IPS DF 6.9 (cell line): ENCODE measurements at regions not wholly inside any gene's neighbourhood (a gene's known extent, or its start where the extent isn't known, plus 50 kb on each side); places are given as distances from the start of the nearest gene placed in this dataset.

Experiments
- DNase-seq: peaks from one replicate; pipeline ENCODE4 v3.0.0-alpha.2; 2013; ENCODE audit warnings: low read depth, low spot score
- H3K27ac ChIP-seq: one replicate; pipeline ENCODE4 v1.5.1; 2013; ENCODE audit warnings: low read length, control low read depth
- H3K27me3 ChIP-seq: 2 replicates; pipeline ENCODE4 v1.6.1; 2013; ENCODE audit warnings: mild to moderate bottlenecking, low read length; ENCODE audit not compliant: control insufficient read depth, insufficient read depth
- H3K36me3 ChIP-seq: 2 replicates; pipeline ENCODE4 v1.6.1; 2013; ENCODE audit warnings: low read length; ENCODE audit not compliant: control insufficient read depth, insufficient read depth
- H3K4me1 ChIP-seq: 2 replicates; pipeline ENCODE4 v1.6.1; 2013; ENCODE audit warnings: low read length; ENCODE audit not compliant: control insufficient read depth, insufficient read depth
- H3K4me3 ChIP-seq: 2 replicates; pipeline ENCODE4 v1.5.1; 2013; ENCODE audit warnings: mild to moderate bottlenecking, low read length
- H3K9me3 ChIP-seq: 2 replicates; pipeline ENCODE4 v1.6.1; 2013; ENCODE audit warnings: low read length, inconsistent platforms; ENCODE audit not compliant: control insufficient read depth, insufficient read depth
- WGBS: extraction: QIAGEN DNeasy Blood & Tissue Kit; methylation state at CpG from one replicate; pipeline ENCODE4 v1.1.7; 2013; ENCODE audit warnings: mixed read lengths, missing lambda C conversion rate; ENCODE audit not compliant: insufficient read length, insufficient coverage; 5-methylcytosine and 5-hydroxymethylcytosine counted together

- no CpG with 5 or more reads among the region's 2 CpGs for WGBS
- no peaks in the 10 kb centered on the region for H3K9me3 ChIP-seq
- no peak for DNase-seq
- H3K27me3 ChIP-seq, result no peaks in the 10 kb centered on the region
- H3K27ac ChIP-seq, result no peak overlapping the region
- H3K4me3 ChIP-seq, result no peak overlapping the region
- H3K4me1 ChIP-seq, result no peaks in the 10 kb centered on the region
- H3K36me3 ChIP-seq, result no peaks in the 10 kb centered on the region
These were observed 1196.0 kb downstream of the GALC start for GRCh38 chr14:86797075-86797351.

DNA sequence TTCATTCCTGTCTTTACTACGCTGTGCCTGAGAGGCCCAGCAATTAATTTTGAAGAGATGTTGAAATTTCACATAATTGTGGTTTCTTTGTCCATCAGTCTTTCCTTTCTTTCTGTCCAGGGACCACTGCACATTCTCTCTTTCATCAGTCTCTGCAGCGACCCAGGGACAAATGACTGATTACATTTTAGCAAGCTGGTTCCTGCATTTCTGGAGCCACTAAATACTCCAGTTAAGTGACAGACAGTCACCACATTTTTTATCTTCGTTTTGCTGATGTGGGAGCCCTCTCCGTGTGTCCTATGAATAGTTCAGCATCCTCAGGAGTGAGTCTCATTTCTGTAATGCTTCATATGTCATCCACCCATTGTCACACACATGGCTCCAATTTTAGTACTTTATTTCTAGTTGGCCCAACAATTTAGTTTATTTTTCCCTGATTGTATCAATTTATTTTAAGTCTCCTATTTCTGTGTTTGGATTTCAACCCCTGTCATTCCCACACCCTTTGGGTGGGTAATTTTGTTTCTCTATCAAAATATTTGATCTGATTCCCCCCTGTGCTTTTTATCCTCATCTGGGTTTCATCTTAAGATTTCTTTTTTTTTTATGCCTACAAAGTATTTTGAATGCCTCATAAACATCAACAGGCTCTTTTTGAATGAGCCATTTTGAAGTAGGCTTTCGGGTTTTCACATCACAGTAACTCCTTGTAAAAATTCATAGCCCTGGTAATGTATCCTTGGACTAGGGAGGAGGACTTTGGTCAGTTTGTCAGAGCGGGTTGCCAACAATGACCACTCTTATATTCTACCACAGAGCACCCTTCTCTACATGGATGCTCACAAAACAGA lies 1196.5 kb downstream of the GALC start:
- no peaks in the 10 kb centered on the region for H3K36me3 ChIP-seq
- H3K4me3 ChIP-seq, result no peak overlapping the region
- H3K4me1 ChIP-seq, result no peaks in the 10 kb centered on the region
- no peaks in the 10 kb centered on the region for H3K27me3 ChIP-seq
- no CpG with 5 or more reads among the region's 6 CpGs for WGBS
- H3K27ac ChIP-seq, result no peak overlapping the region
- no peaks in the 10 kb centered on the region for H3K9me3 ChIP-seq
- DNase-seq, result no peak

DNA sequence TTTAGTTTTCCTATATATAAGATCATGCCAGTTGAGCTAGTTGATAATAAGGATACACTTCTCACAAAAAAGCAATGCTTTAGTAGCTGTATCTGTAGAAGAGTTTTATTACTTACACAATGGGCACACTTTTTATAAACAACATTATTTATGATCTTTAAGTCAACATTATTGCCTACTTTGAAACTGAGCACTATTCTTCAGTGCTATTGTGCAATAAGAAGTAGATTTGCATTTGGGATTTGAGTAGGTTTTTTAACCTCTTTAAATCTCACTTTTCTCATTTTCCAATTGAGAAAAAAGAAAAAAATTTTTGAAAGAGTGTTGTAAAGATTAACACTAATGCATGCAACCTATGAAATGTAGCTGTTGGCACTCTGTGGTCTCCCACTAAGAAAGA lies 1198.3 kb downstream of the GALC start:
- DNase-seq, result no peak
- Histone ChIP-seq H3K27me3 (no peaks in the 10 kb centered on the region), H3K36me3 (no peaks in the 10 kb centered on the region), H3K9me3 (no peaks in the 10 kb centered on the region), H3K4me1 (no peaks in the 10 kb centered on the region), H3K27ac (no peak overlapping the region), H3K4me3 (no peak overlapping the region)

DNA sequence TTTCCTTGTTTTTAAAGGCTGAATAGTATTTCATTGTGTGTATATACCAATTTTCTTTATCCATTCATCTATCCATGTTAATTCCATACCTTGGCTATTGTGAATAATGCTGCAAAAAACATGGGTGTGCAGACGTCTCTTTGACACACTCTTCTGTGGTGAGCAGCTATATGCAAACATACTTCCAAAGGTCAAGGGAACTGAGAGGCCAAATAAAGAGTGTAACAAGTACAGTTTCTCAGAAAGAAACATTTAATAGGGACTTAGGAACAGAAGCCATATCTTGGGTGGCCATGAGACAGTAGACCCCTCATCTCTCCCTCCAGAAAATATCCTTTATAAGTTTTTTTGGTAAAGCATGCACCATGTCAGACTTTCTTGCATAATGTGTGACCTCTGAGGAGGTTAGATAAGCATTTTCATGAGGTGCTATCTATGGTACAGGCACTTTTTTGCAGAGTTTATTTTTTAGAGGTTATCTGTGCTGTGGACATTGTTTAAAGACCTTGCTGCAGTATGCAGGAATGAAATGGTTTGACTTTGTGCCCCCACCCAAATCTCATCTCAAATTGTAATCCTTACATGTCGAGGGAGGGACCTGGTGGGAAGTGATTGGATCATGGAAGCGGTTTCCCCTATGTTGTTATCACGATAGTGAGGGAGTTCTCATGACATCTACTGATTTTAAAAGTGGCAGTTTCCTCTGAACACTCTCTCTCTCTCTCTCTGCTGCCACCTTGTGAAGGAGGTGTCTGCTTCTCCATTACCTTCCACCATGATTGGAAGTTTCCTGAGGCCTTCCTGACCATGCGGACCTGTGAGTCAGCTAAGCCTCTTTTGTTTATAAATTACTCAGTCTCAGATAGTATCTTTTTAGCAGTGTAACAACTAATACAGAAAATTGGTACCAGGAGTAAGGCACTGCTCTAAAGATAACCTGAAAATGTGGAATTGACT lies 1202.3 kb downstream of the GALC start:
- no peaks in the 10 kb centered on the region for H3K27me3 ChIP-seq
- no peaks in the 10 kb centered on the region for H3K9me3 ChIP-seq
- no peak overlapping the region for H3K27ac ChIP-seq
- H3K4me3 ChIP-seq, result no peak overlapping the region
- peak; percentile 5 for DNase-seq
- no peaks in the 10 kb centered on the region for H3K4me1 ChIP-seq
- H3K36me3 ChIP-seq, result no peaks in the 10 kb centered on the region
- no CpG with 5 or more reads among the region's 5 CpGs for WGBS

GRCh38 chr14:86788224-86788623 lies 1204.8 kb downstream of the GALC start:
- no peaks in the 10 kb centered on the region for H3K9me3 ChIP-seq
- no peaks in the 10 kb centered on the region for H3K27me3 ChIP-seq
- H3K36me3 ChIP-seq, result no peaks in the 10 kb centered on the region
- DNase-seq, result no peak
- H3K4me3 ChIP-seq, result no peak overlapping the region
- H3K4me1 ChIP-seq, result no peaks in the 10 kb centered on the region
- WGBS, result no CpG with 5 or more reads among the region's 1 CpG
- H3K27ac ChIP-seq, result no peak overlapping the region

- Histone ChIP-seq H3K27me3 (no peaks in the 10 kb centered on the region), H3K36me3 (no peaks in the 10 kb centered on the region), H3K9me3 (no peaks in the 10 kb centered on the region), H3K27ac (no peak overlapping the region), H3K4me1 (no peaks in the 10 kb centered on the region), H3K4me3 (no peak overlapping the region)
- WGBS, result no CpG with 5 or more reads among the region's 3 CpGs
- no peak for DNase-seq
These were observed 1205.3 kb downstream of the GALC start for GRCh38 chr14:86787717-86788116.

DNA sequence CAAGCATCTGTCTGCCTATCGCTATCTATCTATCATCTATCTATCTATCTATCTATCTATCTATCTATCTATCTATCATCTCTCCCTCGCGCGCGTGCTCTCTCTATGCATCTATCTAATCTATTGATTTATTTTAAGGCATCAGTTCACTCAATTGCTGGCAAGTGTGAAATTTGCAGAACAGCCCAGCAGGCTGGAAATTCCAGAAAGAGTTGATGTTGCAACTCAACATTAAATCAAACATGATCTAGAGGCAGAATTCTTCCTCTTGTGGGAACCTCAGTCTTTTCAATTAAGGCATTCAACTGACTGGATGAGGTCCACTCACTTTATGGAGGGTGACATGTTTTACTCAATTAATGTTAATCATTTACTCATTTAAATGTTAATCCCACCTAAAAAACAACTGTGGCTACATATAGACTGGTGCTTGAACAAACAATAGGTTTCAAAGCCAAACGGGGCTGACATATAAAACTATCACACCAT lies 1210.8 kb downstream of the GALC start:
- WGBS, result 100% methylated on average over 4 of the region's 6 CpGs
- Histone ChIP-seq H3K36me3 (no peaks in the 10 kb centered on the region), H3K27ac (no peak overlapping the region)

GRCh38 chr14:86780876-86781510 lies 1212.0 kb downstream of the GALC start:
- no peak overlapping the region for H3K4me3 ChIP-seq
- WGBS, result no CpG with 5 or more reads among the region's 1 CpG
- H3K27ac ChIP-seq, result no peak overlapping the region
- H3K9me3 ChIP-seq, result no peaks in the 10 kb centered on the region
- H3K36me3 ChIP-seq, result no peaks in the 10 kb centered on the region
- H3K27me3 ChIP-seq, result no peaks in the 10 kb centered on the region
- no peak for DNase-seq
- no peaks in the 10 kb centered on the region for H3K4me1 ChIP-seq

More for the DNA sequence above, 1210.8 kb downstream of the GALC start:
- H3K27me3 ChIP-seq, result no peaks in the 10 kb centered on the region
- no peaks in the 10 kb centered on the region for H3K9me3 ChIP-seq
- DNase-seq, result no peak
- no peak overlapping the region for H3K4me3 ChIP-seq
- H3K4me1 ChIP-seq, result no peaks in the 10 kb centered on the region

DNA sequence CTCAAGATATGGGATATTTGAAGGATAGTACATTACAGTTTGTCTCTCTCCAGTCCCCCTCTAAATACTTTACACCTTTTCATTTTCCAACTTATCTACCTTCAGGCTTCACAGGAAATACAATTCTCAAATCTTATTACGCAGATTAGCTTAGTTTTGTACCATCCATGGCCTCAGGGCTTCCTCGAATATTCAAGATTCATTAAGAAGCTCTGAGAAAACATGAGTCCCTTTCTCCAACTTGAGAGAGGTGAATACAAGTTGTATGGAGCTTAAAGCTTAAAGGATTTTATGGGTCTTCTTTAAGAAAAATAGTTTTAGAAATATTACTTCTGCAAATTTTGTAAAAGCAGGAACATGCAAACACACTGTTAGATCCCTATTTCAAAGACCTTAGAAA lies 1212.5 kb downstream of the GALC start:
- Histone ChIP-seq H3K4me1 (no peaks in the 10 kb centered on the region), H3K4me3 (no peak overlapping the region), H3K27ac (no peak overlapping the region), H3K9me3 (no peaks in the 10 kb centered on the region), H3K27me3 (no peaks in the 10 kb centered on the region), H3K36me3 (no peaks in the 10 kb centered on the region)
- DNase-seq, result no peak
- WGBS, result no CpG with 5 or more reads among the region's 2 CpGs

GRCh38 chr14:86779416-86779815 lies 1213.6 kb downstream of the GALC start:
- DNase-seq, result no peak
- H3K9me3 ChIP-seq, result no peaks in the 10 kb centered on the region
- H3K36me3 ChIP-seq, result no peaks in the 10 kb centered on the region
- no peaks in the 10 kb centered on the region for H3K27me3 ChIP-seq
- no peak overlapping the region for H3K4me3 ChIP-seq
- WGBS, result no CpG with 5 or more reads among the region's 1 CpG
- no peak overlapping the region for H3K27ac ChIP-seq
- H3K4me1 ChIP-seq, result no peaks in the 10 kb centered on the region
